Thyroid gland (tissue), 4 donors: ENCODE measurements at regions not wholly inside any gene's neighbourhood (a gene's known extent, or its start where the extent isn't known, plus 50 kb on each side); places are given as distances from the start of the nearest gene placed in this dataset.

Experiments used
- DNase-seq, 2 donors: peaks; one replicate each; pipeline ENCODE4 v3.0.0-alpha.2; 2019
- H3K27ac ChIP-seq, 3 donors: fragments of 200-600 bp; sonication (generic); 1 replicate in 2 of 3; 2 replicates in 1 of 3; pipeline ENCODE4 v1.5.1; 2016 to 2019; ENCODE audit warnings: mild to moderate bottlenecking in 1 of 3, moderate library complexity in 1 of 3
- H3K27me3 ChIP-seq: fragments of 200-600 bp; sonication (generic); one replicate; pipeline ENCODE4 v1.5.1; 2019
- H3K36me3 ChIP-seq, 2 donors: fragments of 200-600 bp; sonication (generic); one replicate each; pipeline ENCODE4 v1.5.1; 2016 to 2019
- H3K4me1 ChIP-seq, 2 donors: fragments of 200-600 bp; sonication (generic); one replicate each; pipeline ENCODE4 v1.5.1; 2017 to 2019
- H3K4me3 ChIP-seq, 3 donors: fragments of 200-600 bp; sonication (generic); replicated peaks in 1 of 3; 1 replicate in 2 of 3; 2 replicates in 1 of 3; pipeline ENCODE4 v1.5.1; 2016; ENCODE audit warnings: mild to moderate bottlenecking in 1 of 3
- H3K9me3 ChIP-seq: fragments of 200-600 bp; sonication (generic); one replicate; pipeline ENCODE4 v1.5.1; 2017
- CTCF ChIP-seq, 6 experiments: fragments of 200-600 bp in 3 of 6; fragments of 450-650 bp in 3 of 6; sonication (generic) in 3 of 6; IDR thresholded peaks; one replicate each; pipeline ENCODE4 v1.5.1; 2016 to 2019; ENCODE audit warnings: antibody characterized with exemption in 6 of 6, mild to moderate bottlenecking in 2 of 6, inconsistent platforms in 1 of 6, moderate library complexity in 1 of 6
- POLR2A ChIP-seq, 2 donors: fragments of 450-650 bp; IDR thresholded peaks; one replicate each; pipeline ENCODE4 v1.6.1; 2017; ENCODE audit warnings: antibody characterized with exemption in 2 of 2, mild to moderate bottlenecking in 2 of 2, moderate library complexity in 1 of 2
- WGBS, 2 donors: methylation state at CpG; one replicate each; pipeline ENCODE4 v1.1.5; 2017; 5-methylcytosine and 5-hydroxymethylcytosine counted together
- intact Hi-C: fragments of 100-400 bp; cut with DNase I; formaldehyde crosslinking; loops from one replicate; pipeline ENCODE4 v1.15.1; 2023

- WGBS, 2 donors: 3 to 13% methylated on average over 1 of the region's 1 CpG
- DNase-seq: no peak
- intact Hi-C loops: no loop called here
- Histone ChIP-seq H3K4me3 (no peak overlapping the region), H3K27ac (no peak overlapping the region), H3K9me3 (no peaks in the 10 kb centered on the region), H3K36me3 (no peaks in the 10 kb centered on the region), H3K27me3 (no peaks in the 10 kb centered on the region), H3K4me1 (no peaks in the 10 kb centered on the region)
- no peak for TF ChIP-seq POLR2A (IDR thresholded peaks at IDR 0.05)
- TF ChIP-seq CTCF (IDR thresholded peaks at IDR 0.05): no peak
Measured at GRCh38 chr7:149362696-149363095, 98.2 kb downstream of the ZNF777 start.

GRCh38 chr7:149367418-149368180 lies 93.3 kb downstream of the ZNF777 start:
- 84 to 100% methylated on average over 2 of the region's 2 CpGs for WGBS, 2 donors

GRCh38 chr7:149369497-149369896 lies 91.4 kb downstream of the ZNF777 start:
- no peak for DNase-seq
- TF ChIP-seq POLR2A (IDR thresholded peaks at IDR 0.05): no peak
- TF ChIP-seq CTCF (IDR thresholded peaks at IDR 0.05): no peak

More at GRCh38 chr7:149367418-149368180, 93.3 kb downstream of the ZNF777 start:
- Histone ChIP-seq H3K36me3 (no peaks in the 10 kb centered on the region), H3K4me3 (no peak overlapping the region), H3K27ac (no peak overlapping the region), H3K4me1 (no peaks in the 10 kb centered on the region), H3K27me3 (no peaks in the 10 kb centered on the region), H3K9me3 (no peaks in the 10 kb centered on the region)
- TF ChIP-seq CTCF (IDR thresholded peaks at IDR 0.05) (no peak), POLR2A (IDR thresholded peaks at IDR 0.05) (no peak)
- intact Hi-C loops: no loop called here
- DNase-seq: no peak

GRCh38 chr7:149370790-149371189 lies 90.1 kb downstream of the ZNF777 start:
- DNase-seq: no peak
- H3K27me3 ChIP-seq: no peaks in the 10 kb centered on the region
- TF ChIP-seq POLR2A (IDR thresholded peaks at IDR 0.05): no peak
- no peak for TF ChIP-seq CTCF (IDR thresholded peaks at IDR 0.05)
- H3K36me3 ChIP-seq: no peaks in the 10 kb centered on the region
- no peaks in the 10 kb centered on the region for H3K9me3 ChIP-seq
- no peak overlapping the region for H3K4me3 ChIP-seq
- H3K4me1 ChIP-seq: no peaks in the 10 kb centered on the region
- H3K27ac ChIP-seq: no peak overlapping the region
- intact Hi-C loops: no loop called here

More at GRCh38 chr7:149369497-149369896, 91.4 kb downstream of the ZNF777 start:
- intact Hi-C loops: no loop called here
- no peak overlapping the region for H3K27ac ChIP-seq
- no peak overlapping the region for H3K4me3 ChIP-seq
- no peaks in the 10 kb centered on the region for H3K9me3 ChIP-seq
- no peaks in the 10 kb centered on the region for H3K36me3 ChIP-seq
- H3K27me3 ChIP-seq: no peaks in the 10 kb centered on the region
- no peaks in the 10 kb centered on the region for H3K4me1 ChIP-seq

- no peaks in the 10 kb centered on the region for H3K27me3 ChIP-seq
- DNase-seq: no peak
- no peak overlapping the region for H3K27ac ChIP-seq
- 64 to 73% methylated on average over 1 of the region's 1 CpG for WGBS, 2 donors
- intact Hi-C loops: no loop called here
- TF ChIP-seq POLR2A (IDR thresholded peaks at IDR 0.05): no peak
- TF ChIP-seq CTCF (IDR thresholded peaks at IDR 0.05): no peak
- no peaks in the 10 kb centered on the region for H3K36me3 ChIP-seq
- H3K9me3 ChIP-seq: no peaks in the 10 kb centered on the region
- no peak overlapping the region for H3K4me3 ChIP-seq
- H3K4me1 ChIP-seq: no peaks in the 10 kb centered on the region
Measured at GRCh38 chr7:149373089-149373488, 87.8 kb downstream of the ZNF777 start.
